ENCODE measurements at regions not wholly inside any gene's neighbourhood (a gene's known extent, or its start where the extent isn't known, plus 50 kb on each side); places are given as distances from the start of the nearest gene placed in this dataset.

GRCh38 chr10:28463676-28464395, 69.1 kb upstream of the WAC start:
- TF ChIP-seq CTCF (IDR thresholded peaks at IDR 0.05; ENCODE audit: low read depth, low read length), result no peak
- no peak for TF ChIP-seq MYC (IDR thresholded peaks at IDR 0.05; ENCODE audit: low read depth, low read length)
- no peak for TF ChIP-seq POLR2A (IDR thresholded peaks at IDR 0.05; ENCODE audit: extremely low read depth, insufficient read length)
- no peak for DNase-seq (ENCODE audit: low read depth)
- H3K4me3 ChIP-seq (ENCODE audit: low read depth, low read length), result no peak overlapping the region

GRCh38 chr10:28467615-28468014, 65.3 kb upstream of the WAC start:
- DNase-seq (ENCODE audit: low read depth), result no peak
- no peak overlapping the region for H3K4me3 ChIP-seq (ENCODE audit: low read depth, low read length)
- TF ChIP-seq POLR2A (IDR thresholded peaks at IDR 0.05; ENCODE audit: extremely low read depth, insufficient read length) (no peak), MAX (IDR thresholded peaks at IDR 0.05; ENCODE audit: low read depth, low read length) (no peak), MYC (IDR thresholded peaks at IDR 0.05; ENCODE audit: low read depth, low read length) (no peak), CTCF (IDR thresholded peaks at IDR 0.05; ENCODE audit: low read depth, low read length) (no peak)

GRCh38 chr10:28468707-28469483, 64.0 kb upstream of the WAC start:
- DNase-seq (ENCODE audit: low read depth), result no peak
- TF ChIP-seq MYC (IDR thresholded peaks at IDR 0.05; ENCODE audit: low read depth, low read length) (no peak), POLR2A (IDR thresholded peaks at IDR 0.05; ENCODE audit: extremely low read depth, insufficient read length) (no peak), MAX (IDR thresholded peaks at IDR 0.05; ENCODE audit: low read depth, low read length) (no peak), CTCF (IDR thresholded peaks at IDR 0.05; ENCODE audit: low read depth, low read length) (no peak)
- H3K4me3 ChIP-seq (ENCODE audit: low read depth, low read length), result no peak overlapping the region

- H3K4me3 ChIP-seq (ENCODE audit: low read depth, low read length), result no peak overlapping the region
- no peak for DNase-seq (ENCODE audit: low read depth)
- TF ChIP-seq POLR2A (IDR thresholded peaks at IDR 0.05; ENCODE audit: extremely low read depth, insufficient read length) (no peak), MYC (IDR thresholded peaks at IDR 0.05; ENCODE audit: low read depth, low read length) (no peak), MAX (IDR thresholded peaks at IDR 0.05; ENCODE audit: low read depth, low read length) (no peak), CTCF (IDR thresholded peaks at IDR 0.05; ENCODE audit: low read depth, low read length) (no peak)
Observed at GRCh38 chr10:28470873-28471651, 61.9 kb upstream of the WAC start.

- no peak overlapping the region for H3K4me3 ChIP-seq (ENCODE audit: low read depth, low read length)
- DNase-seq (ENCODE audit: low read depth), result no peak
- TF ChIP-seq MYC (IDR thresholded peaks at IDR 0.05; ENCODE audit: low read depth, low read length) (no peak), POLR2A (IDR thresholded peaks at IDR 0.05; ENCODE audit: extremely low read depth, insufficient read length) (no peak), MAX (IDR thresholded peaks at IDR 0.05; ENCODE audit: low read depth, low read length) (no peak), CTCF (IDR thresholded peaks at IDR 0.05; ENCODE audit: low read depth, low read length) (no peak)
Observed at GRCh38 chr10:28471652-28472050, 61.3 kb upstream of the WAC start.

Data from NB4 (cell line).